Endothelial cell of umbilical vein (primary cell): ENCODE measurements at regions not wholly inside any gene's neighbourhood (a gene's known extent, or its start where the extent isn't known, plus 50 kb on each side); places are given as distances from the start of the nearest gene placed in this dataset.

Source experiments
- BruUV-seq: library from RNA; stranded (reverse); fragments of 400-500 nt; replicated peaks from 2 replicates; lab custom pipeline; 2021; lab: Mats Ljungman, UMichigan
- CTCF ChIA-PET: fragments of 300-600, 350-600 bp; sonication (Branson Sonifier 250); formaldehyde crosslinking; loops from one replicate; lab custom pipeline; 2021; ENCODE audit warnings: antibody characterized with exemption, inconsistent platforms; lab: Charles Lee
- POLR2A ChIA-PET: fragments of 300-600, 350-600 bp; sonication (Branson Sonifier 250); formaldehyde crosslinking; loops from one replicate; lab custom pipeline; 2021; ENCODE audit warnings: antibody characterized with exemption, inconsistent platforms; lab: Charles Lee
- DNase-seq: peaks from one replicate; pipeline ENCODE4 v3.0.0-alpha.2; 2011; ENCODE audit warnings: low read depth, low spot score
- FAIRE-seq: peaks from 2 replicates; lab custom pipeline; 2011; peaks lifted over from hg19 to GRCh38; lab: Jason Lieb, UNC
- H2AFZ ChIP-seq: 2 replicates; pipeline ENCODE4 v1.6.0; 2012; ENCODE audit warnings: low read depth, low read length, control low read depth, inconsistent platforms
- H3K27ac ChIP-seq: 2 replicates; pipeline ENCODE4 v1.5.1; 2011; ENCODE audit warnings: low read depth, mild to moderate bottlenecking, control low read depth, low read length, moderate library complexity; ENCODE audit not compliant: insufficient read depth
- H3K27me3 ChIP-seq, 2 experiments: 2 replicates each; pipeline versions ENCODE4 v1.6.0 to v1.6.1; 2011; ENCODE audit warnings: low read length in 2 of 2, mixed read lengths in 1 of 2; ENCODE audit not compliant: control insufficient read depth in 2 of 2, insufficient read depth in 2 of 2
- H3K36me3 ChIP-seq, 2 experiments: 2 replicates in 1 of 2; 3 replicates in 1 of 2; pipeline ENCODE4 v1.5.1; 2011; ENCODE audit warnings: low read length in 2 of 2, mild to moderate bottlenecking in 1 of 2, moderate library complexity in 1 of 2; ENCODE audit not compliant: control insufficient read depth in 2 of 2, insufficient read depth in 2 of 2; ENCODE audit errors: extremely low read depth in 1 of 2
- H3K4me1 ChIP-seq: 3 replicates; pipeline ENCODE4 v1.5.1; 2011; ENCODE audit warnings: mild to moderate bottlenecking, low read length; ENCODE audit not compliant: control insufficient read depth, insufficient read depth; ENCODE audit errors: extremely low read depth
- H3K4me2 ChIP-seq: 2 replicates; pipeline ENCODE4 v1.6.1; 2011; ENCODE audit warnings: low read length, control low read depth, mixed read lengths; ENCODE audit not compliant: insufficient read depth
- H3K4me3 ChIP-seq, 3 experiments: fragments of 200-600 bp in 1 of 3; sonication (generic), shearing (Covaris generic) in 1 of 3; replicated peaks in 1 of 3; 2 replicates each; pipeline ENCODE4 v1.5.1; 2011 to 2016; ENCODE audit warnings: control low read depth in 3 of 3, low read length in 3 of 3, mild to moderate bottlenecking in 2 of 3, inconsistent platforms in 1 of 3, low read depth in 1 of 3, moderate library complexity in 1 of 3; ENCODE audit not compliant: insufficient read depth in 1 of 3
- H3K79me2 ChIP-seq: 2 replicates; pipeline ENCODE4 v1.6.0; 2012; ENCODE audit warnings: low read length, inconsistent platforms; ENCODE audit not compliant: control insufficient read depth, insufficient read depth
- H3K9ac ChIP-seq: replicated peaks from 2 replicates; pipeline ENCODE3; 2011; ENCODE audit warnings: low read length, control low read depth; ENCODE audit not compliant: insufficient read depth; ENCODE audit errors: extremely low read depth
- H3K9me1 ChIP-seq: replicated peaks from 3 replicates; pipeline ENCODE4 v1.6.0; 2011; ENCODE audit warnings: mild to moderate bottlenecking, low read length; ENCODE audit not compliant: control insufficient read depth, insufficient read depth; ENCODE audit errors: extremely low read depth
- H3K9me3 ChIP-seq: replicated peaks from 2 replicates; pipeline ENCODE4 v1.5.1; 2012; ENCODE audit warnings: low read length, inconsistent platforms; ENCODE audit not compliant: control insufficient read depth, insufficient read depth
- H4K20me1 ChIP-seq: replicated peaks from 2 replicates; pipeline ENCODE3; 2011; ENCODE audit warnings: mild to moderate bottlenecking, low read length; ENCODE audit not compliant: control insufficient read depth, insufficient read depth; ENCODE audit errors: extremely low read depth
- EZH2 ChIP-seq: IDR thresholded peaks from 2 replicates; pipeline ENCODE4 v1.6.1; 2012; ENCODE audit warnings: borderline replicate concordance, low read depth, mild to moderate bottlenecking, moderate library complexity, low read length, inconsistent platforms; ENCODE audit not compliant: severe bottlenecking
- FOS ChIP-seq: IDR thresholded peaks from 2 replicates; pipeline ENCODE4 v1.6.1; 2011; ENCODE audit warnings: mild to moderate bottlenecking, low read length, moderate library complexity, borderline replicate concordance; ENCODE audit not compliant: insufficient read depth
- GATA2 ChIP-seq: IDR thresholded peaks from 2 replicates; pipeline ENCODE4 v1.7.0; 2011; ENCODE audit warnings: low read depth, mild to moderate bottlenecking, moderate library complexity, mixed read lengths, low read length; ENCODE audit not compliant: insufficient read length, insufficient read depth
- JUN ChIP-seq: IDR thresholded peaks from 2 replicates; pipeline ENCODE4 v1.6.1; 2011; ENCODE audit warnings: borderline replicate concordance, low read depth; ENCODE audit not compliant: insufficient read length, insufficient read depth
- MAX ChIP-seq: IDR thresholded peaks from 2 replicates; pipeline ENCODE4 v1.6.1; 2011; ENCODE audit not compliant: insufficient read depth, insufficient read length
- MYC ChIP-seq: IDR thresholded peaks from one replicate; pipeline ENCODE4 v1.6.1; 2011; ENCODE audit warnings: mild to moderate bottlenecking, low read depth, low read length
- POLR2A ChIP-seq: IDR thresholded peaks from 2 replicates; pipeline ENCODE4 v1.6.1; 2012; ENCODE audit warnings: low read depth, mild to moderate bottlenecking, control low read depth, low read length
- POLR2AphosphoS5 ChIP-seq: IDR thresholded peaks from 2 replicates; pipeline ENCODE4 v1.6.1; 2012; ENCODE audit warnings: low read depth, mild to moderate bottlenecking, control low read depth, low read length, moderate library complexity; ENCODE audit not compliant: insufficient read depth
- dilution Hi-C: fragments of 300-500 bp; cut with MboI; formaldehyde crosslinking; loops from one replicate; pipeline ENCODE4 v1.15.0; 2019; ENCODE audit warnings: low sequenced_read_pairs; ENCODE audit not compliant: extremely low pct_ligation_motif_present
- intact Hi-C: fragments of 100-400 bp; cut with micrococcal nuclease; formaldehyde crosslinking; loops from one replicate; pipeline ENCODE4 v1.10.0; 2022
- TF ChIP-seq, protein P1 (sequence below), 2 donors: IDR thresholded peaks; 1 replicate in 1 of 2; 2 replicates in 1 of 2; pipeline ENCODE4 v1.5.1; 2011; ENCODE audit warnings: low read length in 2 of 2, mild to moderate bottlenecking in 2 of 2, moderate library complexity in 2 of 2, control low read depth in 1 of 2, inconsistent platforms in 1 of 2, low read depth in 1 of 2; ENCODE audit not compliant: insufficient read depth in 1 of 2; ENCODE audit errors: extremely low read depth in 1 of 2

DNA sequence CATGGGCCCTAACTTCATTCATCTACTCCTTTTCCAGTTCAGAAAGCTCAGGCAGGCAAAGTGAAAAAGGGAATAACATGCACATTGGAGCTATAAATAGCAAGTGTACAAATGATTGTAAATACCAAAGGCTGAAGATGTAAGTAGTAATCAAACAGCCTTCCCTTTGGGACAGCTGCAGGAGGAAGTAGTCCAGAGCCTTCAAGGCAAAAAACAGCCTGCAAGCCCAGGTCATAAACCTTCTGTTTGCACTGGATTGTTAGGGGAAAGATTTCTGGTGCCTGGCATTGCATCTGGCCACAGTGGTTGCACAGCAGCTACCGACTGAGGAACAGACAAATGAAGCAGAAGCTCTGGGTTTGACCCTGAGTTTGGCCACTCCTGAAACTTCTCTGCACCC, 98.6 kb upstream of the PMFBP1 start:
- H3K9me1 ChIP-seq: no peaks in the 10 kb centered on the region
- H4K20me1 ChIP-seq: no peaks in the 10 kb centered on the region
- no TSS peak for BruUV-seq
- TF ChIP-seq MYC (no peak), JUN (no peak), GATA2 (no peak), POLR2A (no peak), MAX (no peak), EZH2 (no peak), FOS (no peak), POLR2AphosphoS5 (no peak)
- TF ChIP-seq, protein P1, sequence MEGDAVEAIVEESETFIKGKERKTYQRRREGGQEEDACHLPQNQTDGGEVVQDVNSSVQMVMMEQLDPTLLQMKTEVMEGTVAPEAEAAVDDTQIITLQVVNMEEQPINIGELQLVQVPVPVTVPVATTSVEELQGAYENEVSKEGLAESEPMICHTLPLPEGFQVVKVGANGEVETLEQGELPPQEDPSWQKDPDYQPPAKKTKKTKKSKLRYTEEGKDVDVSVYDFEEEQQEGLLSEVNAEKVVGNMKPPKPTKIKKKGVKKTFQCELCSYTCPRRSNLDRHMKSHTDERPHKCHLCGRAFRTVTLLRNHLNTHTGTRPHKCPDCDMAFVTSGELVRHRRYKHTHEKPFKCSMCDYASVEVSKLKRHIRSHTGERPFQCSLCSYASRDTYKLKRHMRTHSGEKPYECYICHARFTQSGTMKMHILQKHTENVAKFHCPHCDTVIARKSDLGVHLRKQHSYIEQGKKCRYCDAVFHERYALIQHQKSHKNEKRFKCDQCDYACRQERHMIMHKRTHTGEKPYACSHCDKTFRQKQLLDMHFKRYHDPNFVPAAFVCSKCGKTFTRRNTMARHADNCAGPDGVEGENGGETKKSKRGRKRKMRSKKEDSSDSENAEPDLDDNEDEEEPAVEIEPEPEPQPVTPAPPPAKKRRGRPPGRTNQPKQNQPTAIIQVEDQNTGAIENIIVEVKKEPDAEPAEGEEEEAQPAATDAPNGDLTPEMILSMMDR (IDR thresholded peaks at IDR 0.05; ENCODE audit: extremely low read depth in 1 of 2, insufficient read depth in 1 of 2, low read depth in 1 of 2, low read length in 2 of 2): no peak
- intact Hi-C loops: no loop called here
- FAIRE-seq (no peak), DNase-seq (no peak)
- no peaks in the 10 kb centered on the region for H3K27me3 ChIP-seq
- H3K79me2 ChIP-seq: no peaks in the 10 kb centered on the region
- H3K9me3 ChIP-seq: no peaks in the 10 kb centered on the region
- H3K4me1 ChIP-seq: no peaks in the 10 kb centered on the region
- no peaks in the 10 kb centered on the region for H3K36me3 ChIP-seq
- no peak overlapping the region for H3K9ac ChIP-seq
- H3K4me2 ChIP-seq: no peak overlapping the region
- dilution Hi-C loops: no loop called here
- ChIA-PET CTCF (interaction anchor here (1.1 to 3.6 kb wide), 4 partner anchors 8 to 196 kb away, joined by 4 to 13 read pairs (median 7); no protein-coding TSS in a partner anchor), POLR2A (no interaction called here)
- H2AFZ ChIP-seq: no peak overlapping the region
- no peak overlapping the region for H3K27ac ChIP-seq
- no peak overlapping the region for H3K4me3 ChIP-seq
